ENCODE measurements at regions not wholly inside any gene's neighbourhood (a gene's known extent, or its start where the extent isn't known, plus 50 kb on each side); places are given as distances from the start of the nearest gene placed in this dataset.

DNA sequence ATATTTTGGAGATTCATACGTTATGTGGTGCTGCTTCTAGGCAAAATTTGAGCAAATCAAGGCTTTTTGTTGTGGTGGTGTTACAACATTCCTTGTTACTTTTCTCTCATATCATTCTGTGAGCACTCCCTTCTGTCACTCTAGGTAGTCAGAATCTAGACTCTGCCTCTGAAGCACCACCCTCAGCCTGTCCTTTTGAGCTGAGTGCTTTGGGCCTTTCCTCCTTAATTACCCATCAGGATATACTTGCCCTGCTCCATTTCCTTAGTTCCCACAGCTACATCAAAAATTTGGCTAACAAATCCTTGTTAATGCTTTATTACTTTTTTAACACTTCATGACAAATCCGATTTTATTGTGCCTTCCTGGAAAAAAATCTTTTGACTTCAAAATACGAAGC is 289.6 kb downstream of the CALCRL start:
- in situ Hi-C loops (cut with HindIII; ENCODE audit: low pct_unique_long_range_greater_than_20kb, low sequenced_read_pairs), result no loop called here

DNA sequence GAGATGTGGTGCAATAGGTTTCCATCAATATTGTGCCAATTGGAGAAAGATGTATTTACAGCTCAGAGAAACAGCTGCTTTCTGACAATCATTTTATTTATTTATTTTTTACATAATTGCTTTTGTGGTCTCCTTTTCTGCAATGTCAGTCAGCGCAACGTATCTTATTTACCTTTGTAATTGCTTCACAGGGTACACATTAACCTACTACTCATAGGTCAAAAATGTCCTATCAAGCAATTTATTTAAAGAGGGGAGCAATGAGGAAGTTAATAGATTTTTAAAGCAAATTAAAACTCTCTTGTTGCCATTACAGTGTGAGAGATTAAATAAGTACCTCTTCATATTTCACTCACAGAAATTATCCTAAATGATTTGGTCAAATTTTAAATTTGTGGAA is 291.0 kb downstream of the CALCRL start:
- in situ Hi-C loops (cut with HindIII; ENCODE audit: low pct_unique_long_range_greater_than_20kb, low sequenced_read_pairs), result no loop called here
- peak; percentile 39 for DNase-seq (ENCODE audit: low read depth)

More for the DNA sequence above, 289.6 kb downstream of the CALCRL start:
- DNase-seq (ENCODE audit: low read depth), result no peak

DNA sequence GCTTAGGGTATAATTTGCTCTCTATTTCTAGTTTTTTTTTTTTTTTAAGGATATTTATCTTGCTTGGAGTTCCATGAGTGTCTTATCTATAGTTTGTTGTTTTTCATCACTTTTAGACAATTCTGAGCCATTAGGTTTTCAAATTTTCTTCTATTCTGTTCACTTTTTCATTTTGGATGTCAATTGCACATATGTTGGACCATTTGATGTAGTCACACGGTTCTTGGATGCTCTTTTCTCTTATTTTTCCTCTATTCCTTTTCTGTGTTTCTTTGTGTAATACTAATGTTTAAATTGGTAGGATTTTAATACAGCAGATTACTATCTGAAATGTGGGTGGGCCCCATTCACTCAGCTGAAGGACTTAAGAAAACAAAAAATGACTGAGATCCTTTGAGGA is 292.6 kb downstream of the CALCRL start:
- DNase-seq (ENCODE audit: low read depth), result peak; percentile 10
- in situ Hi-C loops (cut with HindIII; ENCODE audit: low pct_unique_long_range_greater_than_20kb, low sequenced_read_pairs), result no loop called here

DNA sequence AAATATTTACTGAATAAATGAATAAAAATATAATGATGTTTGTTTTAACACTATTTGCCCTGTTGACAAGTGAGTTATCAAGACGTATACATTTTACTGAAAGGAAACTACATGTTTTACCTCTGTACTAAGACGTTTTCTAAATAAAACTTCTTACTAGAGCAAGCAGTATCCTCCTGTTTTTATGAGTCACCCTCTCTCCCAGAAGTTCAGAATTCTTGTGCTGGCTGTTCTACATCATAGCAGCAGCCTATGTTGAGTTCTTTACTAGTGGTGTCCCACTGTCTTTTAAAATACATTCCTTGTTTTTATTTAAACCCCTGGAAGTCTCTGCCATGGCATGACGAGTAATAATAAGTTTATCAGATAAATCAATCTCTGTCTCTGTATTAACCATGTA is 297.4 kb downstream of the CALCRL start:
- in situ Hi-C loops (cut with HindIII; ENCODE audit: low pct_unique_long_range_greater_than_20kb, low sequenced_read_pairs), result no loop called here
- DNase-seq (ENCODE audit: low read depth), result no peak

DNA sequence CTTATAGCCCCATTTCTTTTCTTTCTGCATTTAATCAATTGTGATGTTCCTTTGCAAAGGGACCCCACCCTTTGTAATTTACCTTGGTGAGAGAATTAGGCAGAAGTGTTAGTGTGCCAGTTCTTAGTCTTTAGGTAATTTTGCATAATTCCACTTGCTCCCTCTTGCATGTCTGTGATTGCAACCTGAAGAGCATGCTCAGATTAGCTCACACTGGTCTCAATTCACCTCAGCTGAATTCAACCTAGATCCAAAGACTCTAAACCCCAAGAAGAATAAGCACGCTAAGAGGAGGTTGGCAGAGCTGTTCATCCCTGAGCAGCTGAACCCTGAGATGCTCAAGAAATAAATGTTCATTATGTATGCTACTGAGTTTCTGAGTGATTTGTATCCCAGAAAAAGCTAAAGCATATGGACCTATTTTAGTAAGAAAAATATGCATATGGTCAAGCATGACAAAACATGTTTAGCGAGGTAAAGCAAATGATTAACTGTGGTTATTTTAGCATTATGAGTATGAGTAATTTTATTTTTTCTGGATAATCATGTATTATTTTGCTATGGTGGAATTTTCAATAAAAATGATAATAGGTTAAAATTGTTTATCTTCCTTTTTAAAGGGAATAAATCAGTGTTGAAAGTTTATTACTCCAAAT is 299.2 kb upstream of the ZSWIM2 start:
- in situ Hi-C loops (cut with HindIII; ENCODE audit: low pct_unique_long_range_greater_than_20kb, low sequenced_read_pairs), result no loop called here
- no peak for DNase-seq (ENCODE audit: low read depth)

DNA sequence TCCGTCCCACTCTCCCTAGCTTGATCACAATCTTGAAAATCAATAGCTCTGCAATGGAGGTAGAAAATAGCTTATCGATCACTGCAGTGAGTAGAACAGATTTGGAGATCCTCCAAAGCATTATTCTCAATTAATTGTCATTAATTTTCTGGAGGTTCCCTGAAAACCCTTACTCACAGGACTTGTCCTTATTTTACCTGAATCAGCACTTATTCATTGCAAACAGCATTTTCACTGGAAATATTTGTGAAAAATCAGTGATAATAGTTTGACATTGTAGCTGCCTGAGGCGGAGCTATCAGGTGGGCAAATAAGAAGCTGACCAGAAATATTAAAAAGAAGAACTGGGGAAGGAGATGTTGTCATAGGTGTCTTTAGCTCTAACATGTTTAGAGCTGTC is 294.6 kb upstream of the ZSWIM2 start:
- no peak for DNase-seq (ENCODE audit: low read depth)
- in situ Hi-C loops (cut with HindIII; ENCODE audit: low pct_unique_long_range_greater_than_20kb, low sequenced_read_pairs), result no loop called here

DNA sequence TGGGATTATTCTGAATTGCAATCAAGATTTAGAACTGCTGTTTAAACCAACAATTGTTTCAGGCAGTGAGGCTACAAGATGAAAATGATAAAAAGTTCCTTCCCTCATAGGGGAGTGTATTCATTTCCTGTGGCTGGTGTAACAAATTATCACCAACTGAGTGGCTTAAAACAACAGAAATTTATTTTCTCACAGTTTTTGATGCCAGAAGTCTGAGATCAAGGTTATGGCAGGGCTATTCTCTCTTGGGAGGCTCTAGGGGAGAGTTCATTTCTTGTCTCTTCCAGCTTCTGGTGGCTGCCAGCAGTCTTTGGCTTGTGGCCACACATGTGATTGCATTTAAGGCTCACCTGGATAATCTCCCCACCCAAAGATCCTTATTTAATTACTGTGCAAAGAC is 290.5 kb upstream of the ZSWIM2 start:
- no peak for DNase-seq (ENCODE audit: low read depth)
- in situ Hi-C loops (cut with HindIII; ENCODE audit: low pct_unique_long_range_greater_than_20kb, low sequenced_read_pairs), result no loop called here

DNA sequence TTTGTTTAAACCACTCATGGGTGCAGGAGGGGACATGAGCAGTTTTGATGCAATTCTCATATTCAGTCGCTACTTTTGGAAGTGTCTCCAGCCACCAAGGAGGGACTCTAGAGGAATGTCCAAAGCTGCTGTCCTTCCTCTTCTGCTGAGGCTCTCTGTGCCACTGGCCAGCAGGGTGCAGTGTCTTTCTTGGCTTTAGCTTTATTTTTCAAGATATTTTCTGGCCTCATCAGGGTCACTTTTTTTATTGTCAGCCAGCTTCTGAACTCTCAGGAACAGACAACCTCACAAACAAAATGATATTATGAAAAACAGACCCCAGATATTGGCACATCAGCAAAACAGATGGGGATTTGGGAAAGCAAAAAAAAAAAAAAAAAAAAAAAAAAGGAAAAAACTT is 289.3 kb upstream of the ZSWIM2 start:
- DNase-seq (ENCODE audit: low read depth), result peak; percentile 31
- in situ Hi-C loops (cut with HindIII; ENCODE audit: low pct_unique_long_range_greater_than_20kb, low sequenced_read_pairs), result no loop called here

DNA sequence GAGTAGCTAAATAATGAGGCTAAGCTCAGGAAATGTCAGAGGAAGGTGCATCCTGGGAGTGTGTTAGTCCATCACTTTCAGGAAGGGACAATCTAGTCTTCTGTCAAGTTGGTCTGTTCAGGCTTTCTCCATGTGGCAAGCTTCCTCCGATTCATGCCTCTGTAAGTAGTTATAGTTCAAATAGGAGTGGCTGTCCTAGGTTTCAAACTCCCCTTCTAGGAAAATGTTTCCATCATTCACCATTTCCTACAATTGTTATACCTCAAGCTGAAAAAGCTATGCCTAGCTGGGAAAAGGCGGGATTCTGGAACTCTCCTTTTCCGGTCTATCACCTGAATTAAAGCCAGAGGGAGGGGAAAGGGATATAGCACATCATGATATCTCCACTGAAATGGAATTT is 287.7 kb upstream of the ZSWIM2 start:
- DNase-seq (ENCODE audit: low read depth), result no peak

DNA sequence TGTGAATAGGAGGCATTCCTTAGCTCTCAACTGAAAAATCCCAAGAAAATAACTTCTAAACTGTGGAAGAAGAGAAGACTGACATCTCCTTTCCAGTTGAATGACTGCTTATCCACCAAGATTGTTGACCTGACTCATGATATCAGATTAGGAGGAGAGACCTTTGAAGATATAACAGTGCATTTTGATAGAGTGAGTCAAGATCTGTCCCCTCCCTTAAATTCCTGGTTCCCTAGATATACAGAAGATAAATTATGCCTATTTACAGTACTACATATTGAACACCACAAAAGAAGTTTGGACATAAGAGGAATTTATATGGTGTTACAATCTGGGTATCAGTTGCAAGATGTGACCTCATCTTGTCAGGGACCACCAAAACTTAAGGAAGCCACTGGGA is 285.3 kb upstream of the ZSWIM2 start:
- in situ Hi-C loops (cut with HindIII; ENCODE audit: low pct_unique_long_range_greater_than_20kb, low sequenced_read_pairs), result no loop called here
- DNase-seq (ENCODE audit: low read depth), result peak; percentile 26

More for the DNA sequence above, 287.7 kb upstream of the ZSWIM2 start:
- in situ Hi-C loops (cut with HindIII; ENCODE audit: low pct_unique_long_range_greater_than_20kb, low sequenced_read_pairs), result no loop called here

DNA sequence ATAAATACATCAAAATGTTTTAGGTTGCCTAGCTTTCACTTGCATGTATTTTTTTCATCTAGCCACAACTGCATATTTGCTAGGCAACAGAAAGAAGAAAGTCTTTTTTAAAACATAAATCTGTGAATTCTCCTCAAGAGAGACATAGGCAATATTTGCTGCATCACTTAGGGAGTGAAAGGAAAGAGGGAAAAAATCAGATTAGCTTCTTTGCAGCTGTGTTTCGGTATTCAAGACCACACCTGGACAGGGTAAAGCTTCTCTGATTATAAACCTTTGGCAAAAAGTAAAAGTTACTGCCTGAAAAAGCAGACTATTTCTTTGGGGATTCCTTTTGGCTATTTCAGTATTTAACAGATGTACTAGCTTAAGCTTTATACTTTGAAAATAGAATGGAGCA is 280.9 kb upstream of the ZSWIM2 start:
- DNase-seq (ENCODE audit: low read depth), result no peak
- in situ Hi-C loops (cut with HindIII; ENCODE audit: low pct_unique_long_range_greater_than_20kb, low sequenced_read_pairs), result no loop called here

DNA sequence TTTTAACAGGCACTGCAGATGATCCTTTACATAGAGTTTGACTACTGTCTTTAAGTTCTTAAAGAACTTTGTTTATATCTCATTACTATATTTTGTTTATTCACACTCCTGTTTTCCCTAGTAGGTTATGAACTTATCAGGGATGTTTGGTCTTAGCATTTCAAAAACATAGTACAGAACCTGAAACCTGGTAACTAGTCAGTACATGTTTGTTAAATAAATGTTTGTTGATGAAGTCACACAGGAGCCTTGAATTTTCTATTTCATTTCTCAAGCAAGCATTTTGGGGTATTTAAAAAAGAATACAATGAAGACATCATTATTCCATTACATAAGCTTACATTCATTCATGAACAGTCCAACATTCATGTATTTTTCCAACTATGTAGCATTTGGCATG is 280.3 kb upstream of the ZSWIM2 start:
- in situ Hi-C loops (cut with HindIII; ENCODE audit: low pct_unique_long_range_greater_than_20kb, low sequenced_read_pairs), result no loop called here
- DNase-seq (ENCODE audit: low read depth), result no peak

DNA sequence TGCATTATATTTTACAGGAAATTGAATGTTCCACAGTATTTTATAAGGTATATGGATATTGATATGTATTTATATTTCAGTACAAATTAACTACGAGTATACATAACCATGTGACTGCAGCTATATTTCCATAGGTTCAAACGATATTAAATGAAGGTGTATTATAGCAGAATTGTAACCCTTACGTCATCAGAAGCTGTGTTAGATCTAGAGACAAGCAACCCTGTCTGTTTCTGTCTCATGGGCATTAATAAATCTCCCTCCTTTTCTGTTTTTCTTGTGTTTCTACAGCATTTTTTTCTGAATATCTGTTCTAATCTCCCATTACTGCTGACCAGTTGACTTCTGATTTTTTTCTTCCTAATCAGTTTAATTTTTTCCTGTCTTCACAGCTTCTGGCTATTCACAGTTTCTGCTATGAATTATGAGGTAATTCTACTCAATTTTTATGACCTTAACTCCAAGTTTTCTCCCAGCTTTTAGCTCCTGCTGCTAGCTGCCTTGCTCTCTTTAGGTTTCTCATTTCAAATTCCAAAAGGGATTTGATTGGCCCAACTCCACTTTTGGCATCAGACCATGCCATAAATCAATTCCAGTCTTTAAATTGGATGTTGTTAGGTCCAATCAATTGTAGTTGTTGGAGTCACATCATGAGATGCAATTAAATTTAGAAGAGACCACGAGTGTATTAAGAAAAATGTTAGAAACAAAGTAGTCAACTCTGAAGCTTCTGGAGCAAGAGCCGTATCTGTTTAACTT is 277.5 kb upstream of the ZSWIM2 start:
- no peak for DNase-seq (ENCODE audit: low read depth)
- in situ Hi-C loops (cut with HindIII; ENCODE audit: low pct_unique_long_range_greater_than_20kb, low sequenced_read_pairs), result no loop called here

DNA sequence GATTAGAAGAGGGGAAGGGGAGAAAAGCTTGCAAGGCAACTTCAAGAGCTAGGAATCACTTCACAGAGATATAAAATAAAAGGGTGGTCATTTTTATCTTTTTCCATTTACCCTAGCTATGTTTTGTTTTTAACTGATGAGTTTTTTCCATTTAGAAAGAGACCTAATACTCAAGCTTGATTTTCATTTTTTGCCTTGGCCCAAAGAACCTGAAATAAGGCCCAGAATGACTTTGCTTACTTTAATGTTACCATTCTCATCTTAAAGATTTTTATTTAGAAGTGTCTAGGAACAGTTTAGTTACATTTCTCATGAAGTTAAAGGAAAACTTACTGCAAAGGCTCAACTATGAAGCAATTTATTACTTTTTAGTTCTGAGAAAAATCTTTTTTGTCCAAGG is 276.3 kb upstream of the ZSWIM2 start:
- in situ Hi-C loops (cut with HindIII; ENCODE audit: low pct_unique_long_range_greater_than_20kb, low sequenced_read_pairs), result no loop called here
- no peak for DNase-seq (ENCODE audit: low read depth)

DNA sequence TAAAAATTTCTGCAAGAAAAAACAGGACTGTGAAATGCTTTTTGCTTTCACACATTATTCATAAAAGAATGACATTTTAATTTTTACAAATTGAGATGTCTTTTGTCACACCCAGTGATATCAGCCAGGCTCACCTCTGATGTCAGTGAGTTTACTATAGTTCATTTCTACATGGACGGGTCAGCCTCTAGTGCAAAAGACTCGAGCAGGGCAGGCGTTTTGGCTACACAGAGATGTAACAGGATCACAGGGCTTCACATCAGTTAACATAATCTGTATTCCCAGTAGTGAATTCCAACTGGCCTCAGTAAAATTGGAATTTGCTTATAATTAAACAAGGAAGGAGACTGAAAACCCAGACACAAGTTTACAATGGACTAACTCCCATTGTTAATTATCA is 275.6 kb upstream of the ZSWIM2 start:
- DNase-seq (ENCODE audit: low read depth), result no peak
- in situ Hi-C loops (cut with HindIII; ENCODE audit: low pct_unique_long_range_greater_than_20kb, low sequenced_read_pairs), result no loop called here

DNA sequence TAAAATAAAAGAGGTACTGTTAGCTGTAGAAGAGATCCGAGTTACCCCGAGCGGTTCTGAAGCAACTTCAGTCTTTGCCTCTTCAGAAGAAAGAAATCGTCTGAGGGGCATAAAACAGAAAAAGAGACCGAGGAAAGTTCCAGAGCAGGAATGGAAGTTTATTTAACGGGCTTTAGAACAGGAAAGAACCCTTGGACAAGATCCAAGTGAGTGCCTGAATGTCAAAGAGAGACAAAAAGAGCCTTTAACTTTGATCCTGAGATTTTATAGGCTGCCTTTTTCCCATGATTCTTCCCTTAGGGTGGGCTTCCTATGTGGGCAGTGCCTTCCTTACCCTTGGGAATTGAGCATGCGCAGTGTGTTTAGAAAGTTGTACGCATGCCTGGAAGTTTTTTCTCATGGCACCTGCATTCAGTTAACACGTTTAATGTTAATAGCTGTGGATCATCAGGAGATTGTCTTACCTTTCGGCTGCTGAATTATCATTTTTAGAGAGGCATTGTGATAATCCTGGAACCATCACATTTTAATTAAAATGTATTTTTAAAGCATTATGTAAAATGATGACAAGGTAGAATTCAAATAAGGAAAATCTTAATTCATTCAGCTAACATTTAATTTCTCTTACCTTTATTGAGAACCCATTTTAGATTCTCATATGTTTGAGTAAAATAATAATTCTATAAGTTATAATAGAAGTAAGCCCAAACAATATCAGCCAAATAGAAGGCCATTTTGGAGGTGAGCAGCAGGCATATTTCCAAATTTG is 269.5 kb upstream of the ZSWIM2 start:
- in situ Hi-C loops (cut with HindIII; ENCODE audit: low pct_unique_long_range_greater_than_20kb, low sequenced_read_pairs), result no loop called here

DNA sequence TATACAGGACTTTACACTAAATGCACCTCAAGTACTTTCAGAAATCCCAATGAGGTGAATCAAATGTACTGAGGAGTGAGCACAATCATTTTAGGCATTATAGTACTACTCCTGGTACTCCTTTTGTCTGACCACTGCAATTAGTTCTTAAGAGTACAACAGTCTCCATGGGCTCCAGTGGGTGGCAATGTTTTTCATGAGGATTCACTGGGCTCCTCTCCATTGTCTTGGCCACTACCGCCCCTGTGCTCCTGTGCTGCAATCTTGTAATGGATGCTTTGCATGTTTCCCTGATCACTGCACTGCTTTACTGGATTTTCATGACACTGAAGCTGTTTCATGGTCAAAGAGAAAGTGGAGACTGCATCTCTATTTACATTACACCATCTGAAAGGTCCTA is 268.5 kb upstream of the ZSWIM2 start:
- in situ Hi-C loops (cut with HindIII; ENCODE audit: low pct_unique_long_range_greater_than_20kb, low sequenced_read_pairs), result no loop called here
- no peak for DNase-seq (ENCODE audit: low read depth)

More for the DNA sequence above, 269.5 kb upstream of the ZSWIM2 start:
- no peak for DNase-seq (ENCODE audit: low read depth)

DNA sequence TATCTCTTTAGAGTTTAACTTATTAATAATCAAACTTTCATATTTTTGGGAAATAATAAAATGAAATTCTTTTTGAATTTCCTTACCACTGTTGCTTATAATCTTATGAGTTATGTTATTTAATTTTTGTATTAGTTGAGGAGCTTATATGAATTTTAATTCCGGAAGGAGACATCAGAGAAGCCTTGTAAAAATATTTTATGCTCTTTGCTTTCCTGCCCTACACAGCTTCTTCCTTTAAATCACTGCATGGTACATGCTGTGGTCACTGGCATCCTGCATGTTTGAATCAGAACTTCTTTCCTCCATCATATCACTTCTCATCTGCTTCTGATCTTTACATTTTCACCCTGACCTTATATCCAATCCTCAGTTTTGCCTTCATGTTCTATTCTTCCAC is 266.7 kb upstream of the ZSWIM2 start:
- no peak for DNase-seq (ENCODE audit: low read depth)
- in situ Hi-C loops (cut with HindIII; ENCODE audit: low pct_unique_long_range_greater_than_20kb, low sequenced_read_pairs), result no loop called here

DNA sequence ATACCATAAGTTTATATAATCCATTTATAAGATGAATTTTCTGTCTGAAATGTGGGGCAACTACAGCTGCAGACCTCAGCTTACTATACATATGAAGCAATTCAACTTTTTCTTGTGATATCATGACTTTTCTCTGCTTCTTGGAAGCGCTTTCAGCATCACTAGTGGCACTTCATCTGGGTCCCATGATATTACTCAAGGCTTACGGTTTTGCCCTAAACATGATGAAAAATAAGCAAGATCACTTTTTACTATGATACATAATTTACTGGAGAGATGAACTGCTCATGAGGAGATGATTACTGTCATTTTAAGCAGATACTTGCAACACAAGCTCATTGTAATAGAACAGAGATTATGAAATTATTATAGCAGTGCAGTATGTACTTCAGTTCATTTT is 258.0 kb upstream of the ZSWIM2 start:
- in situ Hi-C loops (cut with HindIII; ENCODE audit: low pct_unique_long_range_greater_than_20kb, low sequenced_read_pairs), result no loop called here
- no peak for DNase-seq (ENCODE audit: low read depth)

All from Caki2 (cell line).